NCI-H1930 (cell line): ENCODE measurements at regions not wholly inside any gene's neighbourhood (a gene's known extent, or its start where the extent isn't known, plus 50 kb on each side); places are given as distances from the start of the nearest gene placed in this dataset.
"Not testable (repeated sequence)": the region's sequence is repeated elsewhere in the genome, so short reads cannot be mapped to it uniquely, and the experiment has no call there.

ENCODE experiments used
- DNase-seq, 2 experiments: peaks; one replicate each; lab custom pipeline; 2025; lab: John Stamatoyannopoulos, UW

- DNase-seq: no peak
Measured at GRCh38 chr5:27158775-27159174, 120.4 kb upstream of the CDH9 start.

DNA sequence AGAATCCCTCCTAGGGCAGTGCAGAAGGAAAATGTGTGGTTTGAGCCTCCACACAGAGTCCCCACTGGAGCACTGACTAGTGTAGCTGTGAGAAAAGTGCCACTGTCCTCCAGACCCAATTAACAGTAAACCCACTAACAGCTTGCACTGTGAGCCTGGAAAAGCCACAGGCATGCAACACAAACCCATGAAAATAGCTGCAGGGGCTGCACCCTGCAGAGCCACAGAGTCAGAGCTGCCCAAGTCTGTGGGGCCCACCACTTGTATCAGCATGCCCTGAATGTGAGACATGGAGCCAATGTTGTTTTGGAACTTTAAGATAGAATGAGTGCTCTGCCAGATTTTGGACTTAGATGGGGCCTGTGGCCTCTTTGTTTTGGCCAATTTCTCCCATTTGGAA lies 119.8 kb upstream of the CDH9 start:
- no peak for DNase-seq

DNA sequence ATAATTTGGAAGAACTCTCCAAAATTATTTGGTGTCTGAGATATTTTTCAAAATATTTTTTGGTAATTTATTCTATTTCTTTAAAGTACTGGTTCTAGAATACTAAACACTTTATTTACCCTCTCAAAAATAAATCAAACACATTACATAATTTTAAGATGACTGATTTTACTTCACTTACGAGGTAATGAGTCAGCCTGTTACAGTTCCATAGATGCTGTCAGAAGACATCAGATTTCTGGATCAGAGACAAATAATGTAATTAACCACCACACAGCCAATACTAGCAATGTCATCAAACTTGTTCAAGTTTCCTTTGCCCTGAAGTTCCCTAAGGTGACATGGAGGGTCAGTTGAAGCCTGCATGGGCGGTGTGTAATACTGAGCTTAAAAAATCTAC lies 106.1 kb upstream of the CDH9 start:
- DNase-seq: no peak

DNA sequence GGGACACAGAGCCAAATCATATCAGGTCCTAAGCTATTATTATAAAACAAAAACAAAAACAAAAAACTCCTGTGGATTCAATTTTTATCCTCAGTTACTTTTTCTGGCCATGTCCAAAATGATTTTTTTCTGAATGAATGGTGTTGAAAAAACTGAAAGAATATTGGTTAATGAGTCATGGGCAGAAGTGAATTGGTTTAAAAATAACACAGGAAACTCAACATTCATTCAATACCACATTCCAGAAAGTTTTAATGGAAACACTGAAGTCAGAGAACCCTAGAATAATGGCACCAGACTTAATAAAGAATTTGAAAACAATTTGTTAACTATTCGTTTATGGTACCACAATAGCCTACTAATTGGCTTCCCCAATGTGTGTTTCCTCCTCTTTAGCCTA lies 102.4 kb upstream of the CDH9 start:
- DNase-seq: no peak

DNA sequence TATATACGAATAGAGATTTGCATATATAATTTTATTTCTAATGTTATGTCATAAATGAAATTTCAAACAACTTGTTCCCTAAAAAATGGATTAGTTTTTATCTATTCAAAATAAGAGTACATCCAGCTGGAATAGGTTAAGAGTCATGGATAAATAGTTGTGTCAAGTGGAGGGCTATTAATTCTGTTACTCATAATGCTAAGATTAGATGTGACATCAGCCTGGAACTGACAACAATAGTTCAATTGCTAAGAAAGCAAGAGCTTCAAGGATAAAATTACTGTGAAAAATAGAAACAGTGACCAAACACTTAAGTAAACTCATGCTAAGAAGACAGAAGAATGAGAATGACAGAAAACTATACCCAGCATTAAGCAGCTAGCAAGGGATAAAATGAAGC lies 92.2 kb upstream of the CDH9 start:
- DNase-seq: no peak

DNA sequence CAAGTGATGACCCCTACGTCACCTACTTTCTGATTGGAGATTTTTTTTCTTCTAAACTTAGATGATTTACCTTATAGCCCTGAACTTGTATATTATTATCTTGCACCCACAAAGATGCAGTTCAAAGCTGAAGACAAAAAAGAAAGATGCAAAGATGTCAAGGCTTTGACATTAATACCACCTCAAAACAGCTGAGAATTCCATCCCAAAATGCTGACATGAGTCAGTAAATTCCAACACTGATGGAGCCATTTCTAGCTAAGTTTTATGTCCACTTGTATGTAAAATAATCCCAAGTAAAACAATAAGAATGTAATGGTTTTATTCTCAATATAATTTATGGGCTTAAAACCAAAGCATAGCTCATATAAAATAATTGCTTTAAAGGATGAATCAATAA lies 91.5 kb upstream of the CDH9 start:
- DNase-seq: no peak

- DNase-seq: no peak
Measured at GRCh38 chr5:27125856-27126255, 87.5 kb upstream of the CDH9 start.

DNA sequence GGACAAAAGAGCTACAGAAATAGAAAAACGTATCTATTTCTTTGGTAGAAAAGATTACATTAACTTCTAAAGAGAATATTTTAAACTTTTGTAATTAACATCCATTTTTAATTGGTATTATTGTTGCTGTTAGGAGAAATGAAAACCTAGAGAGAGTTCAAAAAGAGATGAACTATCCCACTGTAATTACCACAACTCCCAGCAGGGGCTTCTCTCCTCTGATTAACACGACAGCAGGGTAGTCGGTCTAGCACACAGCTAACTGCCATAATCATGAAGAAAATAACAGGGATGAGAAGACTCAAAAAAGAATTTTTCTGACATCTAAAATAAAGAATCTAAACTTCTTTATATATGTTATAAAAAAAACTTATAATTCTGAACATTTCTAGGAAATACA lies 86.2 kb upstream of the CDH9 start:
- no peak for DNase-seq

DNA sequence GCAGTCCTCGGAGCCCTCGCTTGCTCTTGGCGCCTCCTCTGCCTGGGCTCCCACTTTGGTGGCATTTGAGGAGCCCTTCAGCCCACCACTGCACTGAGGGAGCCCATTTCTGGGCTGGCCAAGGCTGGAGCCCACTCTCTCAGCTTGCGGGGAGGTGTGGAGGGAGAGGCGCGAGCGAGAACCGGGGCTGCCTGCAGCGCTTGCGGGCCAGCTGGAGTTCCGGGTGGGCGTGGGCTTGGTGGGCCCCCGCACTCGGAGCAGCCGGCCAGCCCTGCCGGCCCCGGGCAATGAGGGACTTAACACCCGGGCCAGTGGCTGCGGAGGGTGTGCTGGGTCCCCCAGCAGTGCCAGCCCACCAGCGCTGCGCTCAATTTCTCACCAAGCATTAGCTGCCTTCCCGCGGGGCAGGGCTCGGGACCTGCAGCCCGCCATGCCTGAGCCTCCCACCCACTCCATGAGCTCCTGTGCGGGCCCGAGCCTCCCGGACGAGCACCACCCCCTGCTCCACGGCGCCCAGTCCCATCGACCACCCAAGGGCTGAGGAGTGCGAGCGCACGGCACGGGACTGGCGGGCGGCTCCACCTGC lies 81.4 kb upstream of the CDH9 start:
- DNase-seq: not testable (repeated sequence)

GRCh38 chr5:27103486-27103885 lies 65.1 kb upstream of the CDH9 start:
- no peak for DNase-seq

DNA sequence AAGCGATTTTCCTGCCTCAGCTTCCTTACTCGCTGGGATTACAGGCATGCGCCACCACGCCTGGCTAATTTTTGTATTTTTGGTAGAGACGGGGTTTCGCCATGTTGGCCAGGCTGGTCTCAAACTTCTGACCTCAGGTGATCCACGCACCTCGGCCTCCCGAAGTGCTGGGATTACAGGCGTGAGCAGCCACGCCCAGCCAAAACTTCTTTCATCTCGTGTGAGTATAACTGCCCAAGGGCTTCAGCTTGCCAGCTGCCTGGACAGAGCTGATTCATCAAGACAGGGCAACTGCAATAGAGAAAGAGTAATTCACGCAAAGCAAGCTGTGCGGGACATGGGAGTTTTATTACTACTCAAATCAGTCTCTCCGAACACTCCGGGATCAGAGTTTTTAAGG lies 57.4 kb upstream of the CDH9 start:
- not testable (repeated sequence) for DNase-seq

DNA sequence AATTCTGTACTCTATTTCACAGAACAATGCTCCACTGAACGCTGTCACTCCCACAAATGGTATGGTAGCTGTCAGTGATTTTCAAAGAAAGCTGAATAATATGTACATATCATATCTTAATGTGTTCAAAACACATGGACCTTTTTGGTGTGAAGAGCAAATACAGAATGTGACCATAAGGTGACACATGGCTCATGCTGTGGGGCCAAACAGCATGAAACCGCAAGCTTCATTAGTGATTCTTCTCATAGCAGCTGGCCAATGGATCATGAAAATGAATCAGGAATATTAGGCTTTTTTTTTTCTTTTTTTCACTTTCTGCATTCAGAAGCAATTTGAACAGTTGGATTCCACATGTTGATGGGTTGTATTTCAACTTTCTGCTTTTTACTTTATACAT lies 54.9 kb upstream of the CDH9 start:
- no peak for DNase-seq

DNA sequence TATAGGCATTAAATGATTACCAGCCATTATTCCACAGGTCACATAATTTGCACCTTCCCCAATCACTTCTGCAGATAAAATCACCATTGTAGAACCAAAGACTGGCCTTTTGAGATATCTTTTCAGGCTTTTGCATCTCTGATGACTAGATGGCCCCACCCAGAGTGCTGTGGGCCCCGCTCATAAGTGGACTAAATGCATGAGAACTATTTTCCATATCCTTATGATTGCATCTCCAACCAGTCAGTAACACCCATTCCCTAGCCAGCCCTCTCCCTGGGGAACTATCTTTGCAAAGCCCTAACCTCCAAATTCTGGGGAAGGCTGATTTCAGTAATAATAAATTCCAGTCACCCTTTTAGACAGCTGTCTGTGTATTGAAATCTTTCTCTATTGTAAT lies 53.5 kb upstream of the CDH9 start:
- DNase-seq: no peak

DNA sequence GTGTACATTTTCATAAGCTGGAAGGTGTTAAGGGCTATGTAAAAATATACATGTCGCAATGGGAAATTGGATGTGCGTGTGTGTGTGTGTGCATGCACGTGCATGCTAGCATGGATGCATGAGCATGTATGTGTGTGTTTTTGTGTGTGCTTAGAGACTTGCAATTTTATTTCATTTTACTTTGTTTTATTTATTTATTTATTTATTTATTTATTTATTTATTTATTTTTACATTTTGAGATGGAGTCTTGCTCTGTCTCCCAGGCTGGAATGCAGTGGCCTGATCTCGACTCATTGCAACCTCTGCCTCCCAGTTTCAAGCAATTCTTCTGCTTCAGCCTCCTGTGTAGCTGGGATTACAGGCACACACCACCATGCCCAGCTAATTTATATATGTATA lies 50.4 kb upstream of the CDH9 start:
- DNase-seq: not testable (repeated sequence)
